Neutrophil (primary cell): ENCODE measurements at regions not wholly inside any gene's neighbourhood (a gene's known extent, or its start where the extent isn't known, plus 50 kb on each side); places are given as distances from the start of the nearest gene placed in this dataset.

Source experiments
- H3K27ac ChIP-seq: fragments of 200-600 bp; sonication (generic); 2 replicates; pipeline ENCODE4 v1.5.1; 2016; ENCODE audit warnings: mild to moderate bottlenecking, moderate library complexity
- H3K27me3 ChIP-seq: fragments of 200-600 bp; sonication (generic); 2 replicates; pipeline ENCODE4 v1.6.0; 2016; ENCODE audit warnings: mild to moderate bottlenecking
- H3K36me3 ChIP-seq: fragments of 200-600 bp; sonication (generic); 2 replicates; pipeline ENCODE4 v1.5.1; 2017
- H3K4me1 ChIP-seq, 2 experiments: fragments of 200-600 bp in 1 of 2; sonication (generic) in 1 of 2; 1 replicate in 1 of 2; 2 replicates in 1 of 2; pipeline versions ENCODE4 v1.5.1 to v1.6.1; 2013 to 2016; ENCODE audit warnings: low read depth in 1 of 2, low read length in 1 of 2, mild to moderate bottlenecking in 1 of 2, moderate library complexity in 1 of 2; ENCODE audit not compliant: control insufficient read depth in 1 of 2, insufficient read depth in 1 of 2
- H3K4me3 ChIP-seq, 2 experiments: fragments of 200-600 bp in 1 of 2; sonication (generic) in 1 of 2; 1 replicate in 1 of 2; 2 replicates in 1 of 2; pipeline ENCODE4 v1.5.1; 2013 to 2016; ENCODE audit warnings: low read depth in 1 of 2, low read length in 1 of 2, mild to moderate bottlenecking in 1 of 2, moderate library complexity in 1 of 2
- H3K9me3 ChIP-seq: fragments of 200-600 bp; sonication (generic); 2 replicates; pipeline ENCODE4 v1.5.1; 2016
- CTCF ChIP-seq: fragments of 200-600 bp; sonication (generic); IDR thresholded peaks from 2 replicates; pipeline ENCODE4 v1.5.1; 2016; ENCODE audit warnings: antibody characterized with exemption

GRCh38 chr5:164376843-164377242 lies 871.4 kb downstream of the MAT2B start:
- Histone ChIP-seq H3K4me3 (no peak overlapping the region), H3K27ac (no peak overlapping the region), H3K36me3 (no peaks in the 10 kb centered on the region), H3K9me3 (no peaks in the 10 kb centered on the region), H3K27me3 (no peaks in the 10 kb centered on the region), H3K4me1 (no peaks in the 10 kb centered on the region)
- TF ChIP-seq CTCF: no peak

- Histone ChIP-seq H3K4me3 (no peak overlapping the region), H3K36me3 (no peaks in the 10 kb centered on the region), H3K4me1 (no peaks in the 10 kb centered on the region), H3K9me3 (no peaks in the 10 kb centered on the region), H3K27ac (no peak overlapping the region), H3K27me3 (no peaks in the 10 kb centered on the region)
- no peak for TF ChIP-seq CTCF
Observed at GRCh38 chr5:164377746-164378145, 872.3 kb downstream of the MAT2B start.

GRCh38 chr5:164383662-164384061 lies 878.2 kb downstream of the MAT2B start:
- H3K27ac ChIP-seq: no peak overlapping the region
- TF ChIP-seq CTCF: no peak
- no peaks in the 10 kb centered on the region for H3K27me3 ChIP-seq
- H3K9me3 ChIP-seq: no peaks in the 10 kb centered on the region
- H3K4me1 ChIP-seq: no peaks in the 10 kb centered on the region
- H3K4me3 ChIP-seq: no peak overlapping the region
- no peaks in the 10 kb centered on the region for H3K36me3 ChIP-seq

- Histone ChIP-seq H3K4me3 (no peak overlapping the region), H3K27ac (no peak overlapping the region), H3K9me3 (no peaks in the 10 kb centered on the region), H3K27me3 (no peaks in the 10 kb centered on the region), H3K36me3 (no peaks in the 10 kb centered on the region), H3K4me1 (no peaks in the 10 kb centered on the region)
- no peak for TF ChIP-seq CTCF
Observed at GRCh38 chr5:164392531-164392930, 887.1 kb downstream of the MAT2B start.

GRCh38 chr5:164394686-164395194 lies 889.3 kb downstream of the MAT2B start:
- Histone ChIP-seq H3K4me3 (no peak overlapping the region), H3K36me3 (no peaks in the 10 kb centered on the region), H3K27me3 (no peaks in the 10 kb centered on the region), H3K27ac (no peak overlapping the region), H3K9me3 (no peaks in the 10 kb centered on the region), H3K4me1 (no peaks in the 10 kb centered on the region)
- TF ChIP-seq CTCF: no peak

- H3K27me3 ChIP-seq: no peaks in the 10 kb centered on the region
- H3K9me3 ChIP-seq: no peaks in the 10 kb centered on the region
- H3K36me3 ChIP-seq: no peaks in the 10 kb centered on the region
- no peaks in the 10 kb centered on the region for H3K4me1 ChIP-seq
- TF ChIP-seq CTCF: no peak
- H3K27ac ChIP-seq: no peak overlapping the region
- no peak overlapping the region for H3K4me3 ChIP-seq
Observed at GRCh38 chr5:164412531-164412930, 907.1 kb downstream of the MAT2B start.
